HL-60 (cell line): ENCODE measurements at regions not wholly inside any gene's neighbourhood (a gene's known extent, or its start where the extent isn't known, plus 50 kb on each side); places are given as distances from the start of the nearest gene placed in this dataset.
A peak's percentile ranks its signal among the peaks of the same experiment; 100 is the strongest.

ENCODE experiments used
- DNase-seq, 2 experiments: peaks; one replicate each; pipeline ENCODE4 v3.0.0-alpha.2; 2010 to 2020; ENCODE audit warnings: low read depth in 1 of 2, low spot score in 1 of 2
- H3K27ac ChIP-seq: fragments of 250-450 bp; sonication (Bioruptor Pico); replicated peaks from 2 replicates; pipeline ENCODE4 v1.5.1; 2020; ENCODE audit warnings: mild to moderate bottlenecking, moderate library complexity
- H3K27me3 ChIP-seq: fragments of 250-450 bp; sonication (Bioruptor Pico); 2 replicates; pipeline ENCODE4 v1.5.1; 2021; ENCODE audit warnings: mild to moderate bottlenecking, moderate library complexity; ENCODE audit not compliant: insufficient read depth, poor library complexity, severe bottlenecking
- H3K4me3 ChIP-seq: replicated peaks from 2 replicates; pipeline ENCODE4 v1.5.1; 2011; ENCODE audit warnings: mild to moderate bottlenecking, control low read depth, low read length; ENCODE audit not compliant: insufficient read depth
- GABPA ChIP-seq: IDR thresholded peaks from 2 replicates; pipeline ENCODE4 v1.6.1; 2012; ENCODE audit warnings: low read depth
- POLR2AphosphoS5 ChIP-seq: IDR thresholded peaks from 2 replicates; pipeline ENCODE4 v1.6.1; 2012; ENCODE audit warnings: low read depth
- REST ChIP-seq: IDR thresholded peaks from 2 replicates; pipeline ENCODE4 v1.6.1; 2012; ENCODE audit warnings: low read depth; ENCODE audit not compliant: insufficient replicate concordance
- SPI1 ChIP-seq: IDR thresholded peaks from 2 replicates; pipeline ENCODE4 v1.6.1; 2012; ENCODE audit warnings: low read depth, mild to moderate bottlenecking, borderline replicate concordance
- TF ChIP-seq, protein P1 (sequence below): IDR thresholded peaks from one replicate; pipeline ENCODE4 v1.5.1; 2011; ENCODE audit warnings: low read length, control low read depth, inconsistent platforms; ENCODE audit not compliant: insufficient read depth

DNA sequence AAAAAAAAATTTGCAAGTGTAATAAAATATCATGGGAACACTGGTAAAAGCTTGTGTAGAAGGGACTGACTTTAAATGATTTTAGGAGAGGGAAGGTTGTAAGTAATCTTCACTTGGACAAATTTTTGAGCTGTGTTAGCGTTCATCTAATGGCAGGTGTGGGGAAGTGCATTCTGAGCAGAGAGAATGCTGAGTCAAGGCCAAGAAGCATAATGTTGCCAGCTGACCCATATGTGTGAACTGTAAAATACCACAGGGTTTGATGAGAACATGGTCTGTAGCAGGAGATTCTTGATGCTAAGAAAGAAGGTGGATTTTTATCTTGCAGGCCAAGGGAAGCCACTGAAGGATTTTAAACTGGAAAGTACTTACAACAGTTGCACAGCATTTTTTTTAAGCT lies 98.2 kb upstream of the ZNF32 start:
- no peak for DNase-seq
- Histone ChIP-seq H3K4me3 (no peak overlapping the region), H3K27ac (no peak overlapping the region), H3K27me3 (no peaks in the 10 kb centered on the region)
- TF ChIP-seq SPI1 = no peak
- TF ChIP-seq REST = no peak
- TF ChIP-seq GABPA = no peak
- no peak for TF ChIP-seq POLR2AphosphoS5
- TF ChIP-seq, protein P1, sequence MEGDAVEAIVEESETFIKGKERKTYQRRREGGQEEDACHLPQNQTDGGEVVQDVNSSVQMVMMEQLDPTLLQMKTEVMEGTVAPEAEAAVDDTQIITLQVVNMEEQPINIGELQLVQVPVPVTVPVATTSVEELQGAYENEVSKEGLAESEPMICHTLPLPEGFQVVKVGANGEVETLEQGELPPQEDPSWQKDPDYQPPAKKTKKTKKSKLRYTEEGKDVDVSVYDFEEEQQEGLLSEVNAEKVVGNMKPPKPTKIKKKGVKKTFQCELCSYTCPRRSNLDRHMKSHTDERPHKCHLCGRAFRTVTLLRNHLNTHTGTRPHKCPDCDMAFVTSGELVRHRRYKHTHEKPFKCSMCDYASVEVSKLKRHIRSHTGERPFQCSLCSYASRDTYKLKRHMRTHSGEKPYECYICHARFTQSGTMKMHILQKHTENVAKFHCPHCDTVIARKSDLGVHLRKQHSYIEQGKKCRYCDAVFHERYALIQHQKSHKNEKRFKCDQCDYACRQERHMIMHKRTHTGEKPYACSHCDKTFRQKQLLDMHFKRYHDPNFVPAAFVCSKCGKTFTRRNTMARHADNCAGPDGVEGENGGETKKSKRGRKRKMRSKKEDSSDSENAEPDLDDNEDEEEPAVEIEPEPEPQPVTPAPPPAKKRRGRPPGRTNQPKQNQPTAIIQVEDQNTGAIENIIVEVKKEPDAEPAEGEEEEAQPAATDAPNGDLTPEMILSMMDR = no peak

DNA sequence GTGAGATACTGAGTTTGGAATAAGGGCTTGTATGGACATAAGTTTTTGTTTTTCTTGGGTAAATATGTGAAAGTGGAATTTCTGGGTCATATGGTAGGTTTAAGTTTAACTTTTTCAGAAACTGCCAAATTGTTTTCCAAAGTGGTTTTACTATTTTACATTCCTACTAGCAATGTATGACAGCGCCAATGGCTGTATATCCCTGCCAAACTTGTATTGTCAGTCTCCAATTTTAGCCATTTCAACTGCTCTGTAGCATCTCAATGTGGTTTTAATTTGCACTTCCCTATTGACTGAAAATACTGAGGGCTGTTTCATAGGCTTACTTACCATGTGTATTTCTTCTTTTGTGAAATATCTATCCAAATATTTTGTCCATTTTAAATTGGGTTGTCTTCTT lies 90.5 kb upstream of the ZNF32 start:
- TF ChIP-seq SPI1 = 0 out of 2 replicates have a peak, but pooled peaks have one; percentile 17
- TF ChIP-seq, protein P1 = no peak
- no peak overlapping the region for H3K27ac ChIP-seq
- DNase-seq = no peak
- H3K27me3 ChIP-seq = peaks cover 3% of the 10 kb centered on the region
- H3K4me3 ChIP-seq = no peak overlapping the region

- Histone ChIP-seq H3K4me3 (no peak overlapping the region), H3K27me3 (peaks cover 3% of the 10 kb centered on the region), H3K27ac (no peak overlapping the region)
- DNase-seq = no peak
- TF ChIP-seq REST = no peak
- no peak for TF ChIP-seq POLR2AphosphoS5
- TF ChIP-seq SPI1 = no peak
- TF ChIP-seq GABPA = no peak
- TF ChIP-seq, protein P1 = no peak
Observed at GRCh38 chr10:43737003-43737402, 88.3 kb upstream of the ZNF32 start.

DNA sequence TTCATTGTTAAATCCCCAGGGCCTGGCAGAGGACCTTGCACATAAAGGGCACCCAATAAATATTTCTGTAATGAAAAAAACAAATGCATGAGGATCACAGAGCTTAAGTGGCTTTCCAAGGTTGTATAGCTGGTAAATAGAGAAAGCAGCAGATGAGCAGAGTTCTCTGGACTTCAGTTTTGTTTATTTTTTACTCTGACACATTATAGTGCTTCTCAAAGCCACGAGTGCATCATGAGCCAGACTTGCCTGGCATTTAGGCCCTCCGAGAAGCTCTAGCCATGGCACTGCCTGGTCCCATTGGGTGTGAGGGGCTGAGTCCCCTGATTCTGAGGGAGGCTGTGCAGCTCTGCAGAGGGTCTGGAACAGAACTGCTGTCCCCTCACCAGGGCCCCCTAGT lies 87.2 kb upstream of the ZNF32 start:
- TF ChIP-seq GABPA = no peak
- no peak for TF ChIP-seq POLR2AphosphoS5
- TF ChIP-seq, protein P1 = no peak
- no peak for TF ChIP-seq SPI1
- TF ChIP-seq REST = no peak
- H3K4me3 ChIP-seq = no peak overlapping the region
- H3K27ac ChIP-seq = no peak overlapping the region
- H3K27me3 ChIP-seq = peaks cover 3% of the 10 kb centered on the region
- DNase-seq = no peak
